SK-N-SH (cell line): ENCODE measurements at regions not wholly inside any gene's neighbourhood (a gene's known extent, or its start where the extent isn't known, plus 50 kb on each side); places are given as distances from the start of the nearest gene placed in this dataset.
A peak's percentile ranks its signal among the peaks of the same experiment; 100 is the strongest.

Experiments used
- CTCF ChIA-PET: fragments of 300-600, 350-600 bp; formaldehyde crosslinking; extraction: SDS; loops from one replicate; lab custom pipeline; 2021; lab: Yijun Ruan, JAX
- POLR2A ChIA-PET: fragments of 350-600 bp; sonication (Branson Sonifier 250); formaldehyde crosslinking; extraction: SDS; loops from one replicate; lab custom pipeline; 2020; ENCODE audit warnings: antibody characterized with exemption, inconsistent platforms; lab: Yijun Ruan, JAX
- DNase-seq: peaks from one replicate; pipeline ENCODE4 v3.0.0; 2012
- H2AFZ ChIP-seq: fragments of 200-600 bp; sonication (generic); 2 replicates; pipeline ENCODE4 v1.8.1; 2016; ENCODE audit warnings: antibody characterized with exemption, mild to moderate bottlenecking, low read depth
- H3F3A ChIP-seq: fragments of 200-600 bp; sonication (generic); replicated peaks from 2 replicates; pipeline ENCODE3; 2016; ENCODE audit warnings: antibody characterized with exemption, mild to moderate bottlenecking; ENCODE audit not compliant: insufficient read depth
- H3K27ac ChIP-seq, 2 experiments: fragments of 200-500 bp in 1 of 2; fragments of 200-600 bp in 1 of 2; sonication (Bioruptor generic) in 1 of 2; sonication (generic), shearing (Covaris generic) in 1 of 2; 2 replicates each; pipeline versions ENCODE4 v1.5.1 to v1.6.1; 2014 to 2016; ENCODE audit warnings: low read depth in 2 of 2, inconsistent platforms in 1 of 2, low read length in 1 of 2, mild to moderate bottlenecking in 1 of 2, mixed read lengths in 1 of 2
- H3K27me3 ChIP-seq: fragments of 200-600 bp; sonication (generic), shearing (Covaris generic); 2 replicates; pipeline ENCODE4 v1.6.1; 2016; ENCODE audit warnings: mixed run types; ENCODE audit not compliant: insufficient read depth
- H3K36me3 ChIP-seq, 2 experiments: fragments of 200-500 bp in 1 of 2; fragments of 200-600 bp in 1 of 2; sonication (Bioruptor generic) in 1 of 2; sonication (generic) in 1 of 2; replicated peaks in 1 of 2; 2 replicates each; pipeline versions ENCODE3 to v1.5.1; 2014 to 2016; ENCODE audit warnings: low read length in 1 of 2, mild to moderate bottlenecking in 1 of 2; ENCODE audit not compliant: insufficient read depth in 2 of 2, control insufficient read depth in 1 of 2
- H3K4me1 ChIP-seq, 2 experiments: fragments of 200-500 bp in 1 of 2; fragments of 200-600 bp in 1 of 2; sonication (Bioruptor generic) in 1 of 2; sonication (generic), shearing (Covaris generic) in 1 of 2; 2 replicates each; pipeline versions ENCODE4 v1.5.1 to v1.6.1; 2014 to 2016; ENCODE audit warnings: low read depth in 1 of 2, low read length in 1 of 2, mixed run types in 1 of 2; ENCODE audit not compliant: insufficient read depth in 2 of 2, control insufficient read depth in 1 of 2
- H3K4me2 ChIP-seq: fragments of 200-600 bp; sonication (generic), shearing (Covaris generic); 2 replicates; pipeline ENCODE4 v1.6.1; 2017; ENCODE audit warnings: mixed run types
- H3K4me3 ChIP-seq, 2 experiments: fragments of 200-500 bp in 1 of 2; fragments of 200-600 bp in 1 of 2; sonication (Bioruptor generic) in 1 of 2; sonication (generic), shearing (Covaris generic) in 1 of 2; 2 replicates each; pipeline versions ENCODE4 v1.5.1 to v1.8.1; 2014 to 2016; ENCODE audit warnings: low read depth in 2 of 2, inconsistent platforms in 1 of 2, low read length in 1 of 2, mild to moderate bottlenecking in 1 of 2, mixed read lengths in 1 of 2, moderate library complexity in 1 of 2
- H3K79me2 ChIP-seq: fragments of 200-600 bp; sonication (generic); 2 replicates; pipeline ENCODE4 v1.8.1; 2017; ENCODE audit warnings: mild to moderate bottlenecking; ENCODE audit not compliant: insufficient read depth
- H3K9ac ChIP-seq: fragments of 200-600 bp; sonication (generic); 2 replicates; pipeline ENCODE4 v1.6.1; 2017; ENCODE audit warnings: mixed run types
- H3K9me2 ChIP-seq: fragments of 200-600 bp; sonication (generic); 2 replicates; pipeline ENCODE4 v1.6.1; 2017; ENCODE audit warnings: mixed run types
- H3K9me3 ChIP-seq: fragments of 200-600 bp; sonication (generic); 2 replicates; pipeline ENCODE4 v1.6.1; 2017; ENCODE audit warnings: mixed run types, mild to moderate bottlenecking, moderate library complexity
- H4K20me1 ChIP-seq: fragments of 200-600 bp; sonication (generic); 2 replicates; pipeline ENCODE4 v1.6.1; 2017; ENCODE audit warnings: mild to moderate bottlenecking, mixed run types; ENCODE audit not compliant: insufficient read depth
- CTCF ChIP-seq: fragments of 200-600 bp; sonication (generic); IDR thresholded peaks from 2 replicates; pipeline ENCODE4 v1.6.1; 2017; ENCODE audit warnings: antibody characterized with exemption, mild to moderate bottlenecking, moderate library complexity
- GABPA ChIP-seq: IDR thresholded peaks from 2 replicates; pipeline ENCODE4 v1.4.0; 2012; ENCODE audit warnings: low read depth, mild to moderate bottlenecking
- GATA2 ChIP-seq: sonication (generic); formaldehyde crosslinking; IDR thresholded peaks from 2 replicates; pipeline ENCODE4 v1.5.0; 2020; ENCODE audit warnings: mild to moderate bottlenecking, missing genetic modification reagents
- IRF3 ChIP-seq: fragments of 150-350 bp; IDR thresholded peaks from 2 replicates; pipeline ENCODE4 v1.6.1; 2016; ENCODE audit warnings: mild to moderate bottlenecking, low read depth, low read length
- MXI1 ChIP-seq: IDR thresholded peaks from 2 replicates; pipeline ENCODE4 v1.6.1; 2012; ENCODE audit warnings: mild to moderate bottlenecking, low read depth, low read length, improper control_type of control experiment
- RAD21 ChIP-seq: IDR thresholded peaks from 2 replicates; pipeline ENCODE4 v1.6.1; 2012; ENCODE audit warnings: mild to moderate bottlenecking, low read length
- RCOR1 ChIP-seq: fragments of 150-350 bp; IDR thresholded peaks from 2 replicates; pipeline ENCODE4 v1.6.1; 2017; ENCODE audit warnings: antibody characterized with exemption, low read length
- SIN3A ChIP-seq: IDR thresholded peaks from 2 replicates; pipeline ENCODE4 v1.6.1; 2012; ENCODE audit warnings: low read depth, mild to moderate bottlenecking, low read length, moderate library complexity, borderline replicate concordance
- SMC3 ChIP-seq: IDR thresholded peaks from 2 replicates; pipeline ENCODE4 v1.6.1; 2012; ENCODE audit warnings: low read depth, low read length, improper control_type of control experiment
- TAF1 ChIP-seq: IDR thresholded peaks from 2 replicates; pipeline ENCODE4 v1.6.1; 2012; ENCODE audit warnings: low read depth, mild to moderate bottlenecking, low read length, moderate library complexity, borderline replicate concordance
- WGBS: methylation state at CpG from one replicate; pipeline ENCODE4 v1.1.6; 2017; ENCODE audit warnings: low lambda C conversion rate; 5-methylcytosine and 5-hydroxymethylcytosine counted together

- H2AFZ ChIP-seq: no peak overlapping the region
- H3K4me1 ChIP-seq: peaks cover 0 to 9% of the 10 kb centered on the region in 2 experiments; a peak in 1 of 4 replicates
- H3K9me3 ChIP-seq: 0 out of 2 replicates have a peak, but pooled peaks cover 4% of the 10 kb centered on the region
- H3K36me3 ChIP-seq: no peaks in the 10 kb centered on the region
- no peaks in the 10 kb centered on the region for H3F3A ChIP-seq
- 60% methylated on average over 6 of the region's 6 CpGs for WGBS
- H3K4me2 ChIP-seq: no peak overlapping the region
- no peak overlapping the region for H3K27ac ChIP-seq
- TF ChIP-seq GATA2: 0 out of 2 replicates have a peak, but pooled peaks have one; percentile 26
- TF ChIP-seq MXI1: no peak
- no peak for DNase-seq
- CTCF ChIA-PET: no interaction called here
- no peak overlapping the region for H3K4me3 ChIP-seq
- no peaks in the 10 kb centered on the region for H3K27me3 ChIP-seq
- H4K20me1 ChIP-seq: no peaks in the 10 kb centered on the region
- no peaks in the 10 kb centered on the region for H3K9me2 ChIP-seq
- H3K9ac ChIP-seq: no peak overlapping the region
- H3K79me2 ChIP-seq: no peaks in the 10 kb centered on the region
- POLR2A ChIA-PET: no interaction called here
Measured at GRCh38 chr9:2466703-2467102, 154.9 kb upstream of the VLDLR start.

- no peak overlapping the region for H3K4me3 ChIP-seq
- no peaks in the 10 kb centered on the region for H4K20me1 ChIP-seq
- peaks cover 0 to 15% of the 10 kb centered on the region in 2 experiments; a peak in 2 of 4 replicates for H3K4me1 ChIP-seq
- ChIA-PET CTCF (interaction anchor here (0.9 to 1.6 kb wide), 8 partner anchors 9 to 354 kb away, joined by 3 to 7 read pairs (median 4); no protein-coding TSS in a partner anchor), POLR2A (no interaction called here)
- 0 out of 2 replicates have a peak, but pooled peaks cover 1% of the 10 kb centered on the region for H3K9me3 ChIP-seq
- H3K9me2 ChIP-seq: no peaks in the 10 kb centered on the region
- no peaks in the 10 kb centered on the region for H3K79me2 ChIP-seq
- 61% methylated on average over 6 of the region's 6 CpGs for WGBS
- H3K36me3 ChIP-seq: no peaks in the 10 kb centered on the region
- TF ChIP-seq RAD21 (peak; percentile 64), CTCF (peak; percentile 42), MXI1 (0 out of 2 replicates have a peak, but pooled peaks have one; percentile 26), TAF1 (no peak), SMC3 (peak; percentile 56)
- peak; percentile 12 for DNase-seq
- peak overlapping the region in 1 of 2 experiments; percentile 16; a peak in 1 of 4 replicates for H3K27ac ChIP-seq
- no peak overlapping the region for H2AFZ ChIP-seq
- no peak overlapping the region for H3K9ac ChIP-seq
- no peaks in the 10 kb centered on the region for H3F3A ChIP-seq
- no peaks in the 10 kb centered on the region for H3K27me3 ChIP-seq
- no peak overlapping the region for H3K4me2 ChIP-seq
Measured at GRCh38 chr9:2469681-2470221, 151.8 kb upstream of the VLDLR start.

GRCh38 chr9:2473681-2474080, 147.9 kb upstream of the VLDLR start:
- Histone ChIP-seq H3K9ac (no peak overlapping the region), H3K27ac (no peak overlapping the region), H4K20me1 (no peaks in the 10 kb centered on the region), H3K79me2 (no peaks in the 10 kb centered on the region), H2AFZ (no peak overlapping the region), H3K4me3 (no peak overlapping the region)
- WGBS: 55% methylated on average over 1 of the region's 1 CpG
- CTCF ChIA-PET: interaction anchor here (1.1 kb wide), 1 partner anchor 81 kb away, joined by 3 read pairs; no protein-coding TSS in a partner anchor
- POLR2A ChIA-PET: no interaction called here
- TF ChIP-seq GABPA (no peak), MXI1 (no peak), RCOR1 (no peak), IRF3 (no peak), SIN3A (no peak)
- TF ChIP-seq, all 33 proteins: peak for 0
- no peak for DNase-seq
- Histone ChIP-seq H3K36me3 (no peaks in the 10 kb centered on the region), H3K4me2 (no peak overlapping the region), H3K27me3 (no peaks in the 10 kb centered on the region), H3K9me2 (no peaks in the 10 kb centered on the region), H3K9me3 (no peaks in the 10 kb centered on the region), H3F3A (no peaks in the 10 kb centered on the region), H3K4me1 (peaks cover 0 to 18% of the 10 kb centered on the region in 2 experiments; a peak in 2 of 4 replicates)
